ENCODE measurements at regions not wholly inside any gene's neighbourhood (a gene's known extent, or its start where the extent isn't known, plus 50 kb on each side); places are given as distances from the start of the nearest gene placed in this dataset.

GRCh38 chr2:22829791-22830190 is 555.2 kb upstream of the KLHL29 start:
- Histone ChIP-seq H3K4me2 (ENCODE audit: low read length) (no peak overlapping the region), H3K4me3 (ENCODE audit: low read length) (no peak overlapping the region)

GRCh38 chr2:22832196-22832595 is 552.8 kb upstream of the KLHL29 start:
- no peak overlapping the region for H3K4me3 ChIP-seq (ENCODE audit: low read length)
- H3K9ac ChIP-seq (ENCODE audit: low read length) = no peak overlapping the region
- no peaks in the 10 kb centered on the region for H3K36me3 ChIP-seq (replicated peaks; ENCODE audit: low read depth, low read length)
- no peaks in the 10 kb centered on the region for H3K9me3 ChIP-seq (ENCODE audit: insufficient read depth, low read length)
- TF ChIP-seq CTCF (IDR thresholded peaks at IDR 0.05; ENCODE audit: low read depth, low read length) (no peak), EZH2phosphoT487 (IDR thresholded peaks at IDR 0.05; ENCODE audit: low read depth) (no peak)
- H4K20me1 ChIP-seq (ENCODE audit: insufficient read depth, low read length) = no peaks in the 10 kb centered on the region
- H3K4me1 ChIP-seq (ENCODE audit: low read length) = no peaks in the 10 kb centered on the region
- H3K27me3 ChIP-seq (ENCODE audit: low read depth, low read length) = no peaks in the 10 kb centered on the region
- no peak overlapping the region for H3K4me2 ChIP-seq (ENCODE audit: low read length)
- no peak overlapping the region for H2AFZ ChIP-seq (ENCODE audit: low read depth, low read length)
- no peak overlapping the region for H3K27ac ChIP-seq (ENCODE audit: low read length)
- H3K79me2 ChIP-seq (ENCODE audit: low read length) = no peaks in the 10 kb centered on the region

More at GRCh38 chr2:22829791-22830190, 555.2 kb upstream of the KLHL29 start:
- Histone ChIP-seq H3K36me3 (replicated peaks; ENCODE audit: low read depth, low read length) (no peaks in the 10 kb centered on the region), H4K20me1 (ENCODE audit: insufficient read depth, low read length) (no peaks in the 10 kb centered on the region), H3K9ac (ENCODE audit: low read length) (no peak overlapping the region), H3K79me2 (ENCODE audit: low read length) (no peaks in the 10 kb centered on the region), H3K9me3 (ENCODE audit: insufficient read depth, low read length) (no peaks in the 10 kb centered on the region), H3K27me3 (ENCODE audit: low read depth, low read length) (no peaks in the 10 kb centered on the region), H2AFZ (ENCODE audit: low read depth, low read length) (no peak overlapping the region), H3K27ac (ENCODE audit: low read length) (no peak overlapping the region), H3K4me1 (ENCODE audit: low read length) (no peaks in the 10 kb centered on the region)
- no peak for TF ChIP-seq CTCF (IDR thresholded peaks at IDR 0.05; ENCODE audit: low read depth, low read length)
- no peak for TF ChIP-seq EZH2phosphoT487 (IDR thresholded peaks at IDR 0.05; ENCODE audit: low read depth)

- no peaks in the 10 kb centered on the region for H4K20me1 ChIP-seq (ENCODE audit: insufficient read depth, low read length)
- H3K27me3 ChIP-seq (ENCODE audit: low read depth, low read length) = no peaks in the 10 kb centered on the region
- H3K4me3 ChIP-seq (ENCODE audit: low read length) = no peak overlapping the region
- no peaks in the 10 kb centered on the region for H3K9me3 ChIP-seq (ENCODE audit: insufficient read depth, low read length)
- no peaks in the 10 kb centered on the region for H3K79me2 ChIP-seq (ENCODE audit: low read length)
- H3K36me3 ChIP-seq (replicated peaks; ENCODE audit: low read depth, low read length) = no peaks in the 10 kb centered on the region
- no peaks in the 10 kb centered on the region for H3K4me1 ChIP-seq (ENCODE audit: low read length)
- H2AFZ ChIP-seq (ENCODE audit: low read depth, low read length) = no peak overlapping the region
- H3K27ac ChIP-seq (ENCODE audit: low read length) = no peak overlapping the region
- no peak overlapping the region for H3K4me2 ChIP-seq (ENCODE audit: low read length)
- no peak overlapping the region for H3K9ac ChIP-seq (ENCODE audit: low read length)
- no peak for TF ChIP-seq CTCF (IDR thresholded peaks at IDR 0.05; ENCODE audit: low read depth, low read length)
- TF ChIP-seq EZH2phosphoT487 (IDR thresholded peaks at IDR 0.05; ENCODE audit: low read depth) = no peak
These were observed 546.5 kb upstream of the KLHL29 start for GRCh38 chr2:22838461-22838860.

GRCh38 chr2:22842205-22842869 is 542.6 kb upstream of the KLHL29 start:
- Histone ChIP-seq H3K4me2 (ENCODE audit: low read length) (no peak overlapping the region), H3K4me1 (ENCODE audit: low read length) (no peaks in the 10 kb centered on the region), H3K79me2 (ENCODE audit: low read length) (no peaks in the 10 kb centered on the region), H3K27me3 (ENCODE audit: low read depth, low read length) (no peaks in the 10 kb centered on the region), H3K4me3 (ENCODE audit: low read length) (no peak overlapping the region), H3K27ac (ENCODE audit: low read length) (no peak overlapping the region), H4K20me1 (ENCODE audit: insufficient read depth, low read length) (no peaks in the 10 kb centered on the region), H2AFZ (ENCODE audit: low read depth, low read length) (no peak overlapping the region), H3K9ac (ENCODE audit: low read length) (no peak overlapping the region), H3K36me3 (replicated peaks; ENCODE audit: low read depth, low read length) (no peaks in the 10 kb centered on the region), H3K9me3 (ENCODE audit: insufficient read depth, low read length) (no peaks in the 10 kb centered on the region)
- no peak for TF ChIP-seq CTCF (IDR thresholded peaks at IDR 0.05; ENCODE audit: low read depth, low read length)
